PC-9 (cell line): ENCODE measurements at regions not wholly inside any gene's neighbourhood (a gene's known extent, or its start where the extent isn't known, plus 50 kb on each side); places are given as distances from the start of the nearest gene placed in this dataset.

Experiments used
- BruUV-seq: library from RNA; stranded (reverse); fragments of 400-500 nt; replicated peaks from 2 replicates; lab custom pipeline; 2021; lab: Mats Ljungman, UMichigan
- CTCF ChIA-PET: fragments of 300-600 bp; sonication (Branson Sonifier 250); formaldehyde crosslinking; loops from one replicate; lab custom pipeline; 2022; ENCODE audit warnings: antibody characterized with exemption; lab: Charles Lee
- POLR2A ChIA-PET: fragments of 300-600 bp; sonication (Branson Sonifier 250); formaldehyde crosslinking; loops from one replicate; lab custom pipeline; 2022; ENCODE audit warnings: antibody characterized with exemption; ENCODE audit not compliant: unreplicated experiment; lab: Charles Lee
- DNase-seq, 2 experiments: peaks; one replicate each; pipeline versions ENCODE4 v3.0.0 to v3.0.0-alpha.2; 2015 to 2022; ENCODE audit warnings: mixed read lengths in 1 of 2
- H2AFZ ChIP-seq: fragments of 200-600 bp; sonication (generic); 2 replicates; pipeline ENCODE4 v1.8.1; 2017; ENCODE audit warnings: antibody characterized with exemption
- H3F3A ChIP-seq: fragments of 200-600 bp; sonication (generic); 2 replicates; pipeline ENCODE4 v1.8.1; 2017; ENCODE audit warnings: antibody characterized with exemption, mild to moderate bottlenecking, low read depth; ENCODE audit not compliant: insufficient read depth
- H3K27ac ChIP-seq: fragments of 200-600 bp; sonication (generic); 2 replicates; pipeline ENCODE4 v1.6.1; 2016; ENCODE audit warnings: mixed run types
- H3K27me3 ChIP-seq: fragments of 200-600 bp; sonication (generic); 2 replicates; pipeline ENCODE4 v1.6.1; 2016; ENCODE audit warnings: low read depth, mixed run types; ENCODE audit not compliant: insufficient read depth
- H3K36me3 ChIP-seq: fragments of 200-600 bp; sonication (generic); 2 replicates; pipeline ENCODE4 v1.6.1; 2016; ENCODE audit warnings: low read depth, mixed run types
- H3K4me1 ChIP-seq: fragments of 200-600 bp; sonication (generic); replicated peaks from 2 replicates; pipeline ENCODE4 v1.6.1; 2016; ENCODE audit warnings: mixed run types; ENCODE audit not compliant: insufficient read depth
- H3K4me2 ChIP-seq: fragments of 200-600 bp; sonication (generic); 2 replicates; pipeline ENCODE4 v1.6.1; 2017; ENCODE audit warnings: mixed run types
- H3K4me3 ChIP-seq: fragments of 200-600 bp; sonication (generic); 2 replicates; pipeline ENCODE4 v1.6.1; 2016; ENCODE audit warnings: mixed run types
- H3K79me2 ChIP-seq: fragments of 200-600 bp; sonication (generic); 2 replicates; pipeline ENCODE4 v1.6.1; 2017; ENCODE audit warnings: low read depth, mixed run types
- H3K9me2 ChIP-seq: fragments of 200-600 bp; sonication (generic); 2 replicates; pipeline ENCODE4 v1.8.1; 2017; ENCODE audit warnings: mild to moderate bottlenecking; ENCODE audit not compliant: insufficient read depth
- H3K9me3 ChIP-seq: fragments of 200-600 bp; sonication (generic); 2 replicates; pipeline ENCODE4 v1.8.1; 2016; ENCODE audit warnings: low read depth; ENCODE audit not compliant: insufficient read depth
- H4K20me1 ChIP-seq: fragments of 200-600 bp; sonication (generic); 2 replicates; pipeline ENCODE4 v1.8.1; 2017; ENCODE audit not compliant: insufficient read depth
- EZH2 ChIP-seq: fragments of 200-600 bp; sonication (generic); IDR thresholded peaks from 2 replicates; pipeline ENCODE4 v1.8.0; 2017; ENCODE audit warnings: antibody characterized with exemption, low read depth
- intact Hi-C: fragments of 100-400 bp; cut with micrococcal nuclease; formaldehyde crosslinking; loops from one replicate; pipeline ENCODE4 v1.10.0; 2022; ENCODE audit not compliant: unreplicated experiment
- TF ChIP-seq, protein P1 (sequence below): fragments of 200-600 bp; sonication (generic); conservative IDR thresholded peaks from 2 replicates; pipeline ENCODE4 v1.6.1; 2017; ENCODE audit warnings: mixed run types, antibody characterized with exemption, mild to moderate bottlenecking, moderate library complexity

DNA sequence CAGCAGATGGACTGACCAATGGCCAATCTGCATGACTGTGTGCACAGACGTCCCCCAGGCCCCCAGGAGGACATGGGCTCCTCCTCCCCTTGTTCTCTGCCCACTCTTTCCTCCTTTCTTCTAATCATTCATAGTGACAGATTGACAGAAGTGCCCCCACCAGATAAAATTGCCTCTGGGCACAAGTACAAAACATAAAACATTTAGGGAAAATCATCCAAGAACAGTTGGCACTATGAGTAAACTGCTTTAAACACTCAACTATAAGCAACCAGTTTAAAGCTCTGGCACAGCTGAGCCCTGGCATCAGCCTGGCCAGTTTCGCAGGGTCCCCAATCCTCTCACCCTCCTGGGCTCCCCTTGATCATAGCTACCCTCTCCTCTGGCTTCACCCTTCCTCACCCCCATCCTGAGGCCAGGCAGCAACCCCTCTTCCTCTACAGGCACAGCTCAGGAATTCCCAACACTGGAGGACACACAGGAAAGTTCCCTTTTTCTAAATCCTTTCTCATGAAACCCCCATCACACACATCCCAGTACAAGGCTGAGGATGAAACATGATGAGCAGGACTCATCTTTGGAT is 232.9 kb downstream of the BUD13 start:
- ChIA-PET CTCF (no interaction called here), POLR2A (no interaction called here)
- no peaks in the 10 kb centered on the region for H3K9me2 ChIP-seq
- intact Hi-C loops: no loop called here
- no peak overlapping the region for H3K4me3 ChIP-seq
- H3K36me3 ChIP-seq: no peaks in the 10 kb centered on the region
- DNase-seq: no peak
- no peaks in the 10 kb centered on the region for H3F3A ChIP-seq
- H2AFZ ChIP-seq: no peak overlapping the region
- H3K79me2 ChIP-seq: no peaks in the 10 kb centered on the region
- no peak overlapping the region for H3K27ac ChIP-seq
- no TSS peak for BruUV-seq
- no peak overlapping the region for H3K4me2 ChIP-seq
- no peaks in the 10 kb centered on the region for H4K20me1 ChIP-seq
- no peaks in the 10 kb centered on the region for H3K9me3 ChIP-seq
- peaks cover 78% of the 10 kb centered on the region for H3K27me3 ChIP-seq
- H3K4me1 ChIP-seq: no peaks in the 10 kb centered on the region
- TF ChIP-seq, protein P1, sequence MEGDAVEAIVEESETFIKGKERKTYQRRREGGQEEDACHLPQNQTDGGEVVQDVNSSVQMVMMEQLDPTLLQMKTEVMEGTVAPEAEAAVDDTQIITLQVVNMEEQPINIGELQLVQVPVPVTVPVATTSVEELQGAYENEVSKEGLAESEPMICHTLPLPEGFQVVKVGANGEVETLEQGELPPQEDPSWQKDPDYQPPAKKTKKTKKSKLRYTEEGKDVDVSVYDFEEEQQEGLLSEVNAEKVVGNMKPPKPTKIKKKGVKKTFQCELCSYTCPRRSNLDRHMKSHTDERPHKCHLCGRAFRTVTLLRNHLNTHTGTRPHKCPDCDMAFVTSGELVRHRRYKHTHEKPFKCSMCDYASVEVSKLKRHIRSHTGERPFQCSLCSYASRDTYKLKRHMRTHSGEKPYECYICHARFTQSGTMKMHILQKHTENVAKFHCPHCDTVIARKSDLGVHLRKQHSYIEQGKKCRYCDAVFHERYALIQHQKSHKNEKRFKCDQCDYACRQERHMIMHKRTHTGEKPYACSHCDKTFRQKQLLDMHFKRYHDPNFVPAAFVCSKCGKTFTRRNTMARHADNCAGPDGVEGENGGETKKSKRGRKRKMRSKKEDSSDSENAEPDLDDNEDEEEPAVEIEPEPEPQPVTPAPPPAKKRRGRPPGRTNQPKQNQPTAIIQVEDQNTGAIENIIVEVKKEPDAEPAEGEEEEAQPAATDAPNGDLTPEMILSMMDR: no peak
- no peak for TF ChIP-seq EZH2

DNA sequence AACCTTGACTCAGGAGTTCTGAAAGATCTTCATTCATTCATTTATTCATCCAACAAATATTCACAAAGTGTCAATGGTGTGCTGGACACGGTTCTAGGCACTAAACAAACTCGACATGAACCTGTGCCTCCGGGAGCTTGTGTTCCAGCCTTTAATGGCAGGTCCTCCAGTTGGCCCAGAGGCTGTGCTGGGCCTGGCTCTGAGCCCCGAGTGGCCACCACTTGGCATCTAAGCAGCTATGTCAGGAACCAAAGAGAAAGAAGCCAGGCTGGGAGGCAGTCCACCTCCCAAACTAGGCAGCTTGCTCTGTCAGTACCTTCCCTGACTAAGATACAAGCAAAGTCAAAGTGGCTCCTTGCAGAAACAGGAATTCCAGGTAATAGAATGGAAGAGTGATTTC is 233.6 kb downstream of the BUD13 start:
- POLR2A ChIA-PET: no interaction called here
- no peaks in the 10 kb centered on the region for H4K20me1 ChIP-seq
- no peaks in the 10 kb centered on the region for H3F3A ChIP-seq
- BruUV-seq: no TSS peak
- no peak overlapping the region for H3K27ac ChIP-seq
- no peaks in the 10 kb centered on the region for H3K4me1 ChIP-seq
- peaks cover 78% of the 10 kb centered on the region for H3K27me3 ChIP-seq
- H3K9me2 ChIP-seq: no peaks in the 10 kb centered on the region
- intact Hi-C loops: no loop called here
- H2AFZ ChIP-seq: no peak overlapping the region
- H3K36me3 ChIP-seq: no peaks in the 10 kb centered on the region
- CTCF ChIA-PET: no interaction called here
- TF ChIP-seq, protein P1: no peak
- no peak for TF ChIP-seq EZH2
- no peak for DNase-seq
- H3K4me3 ChIP-seq: no peak overlapping the region
- no peak overlapping the region for H3K4me2 ChIP-seq
- no peaks in the 10 kb centered on the region for H3K79me2 ChIP-seq
- H3K9me3 ChIP-seq: no peaks in the 10 kb centered on the region

GRCh38 chr11:116538677-116539076 is 234.1 kb downstream of the BUD13 start:
- Histone ChIP-seq H3K79me2 (no peaks in the 10 kb centered on the region), H3K4me2 (no peak overlapping the region), H4K20me1 (no peaks in the 10 kb centered on the region), H3K9me3 (no peaks in the 10 kb centered on the region), H3K36me3 (no peaks in the 10 kb centered on the region), H3K9me2 (no peaks in the 10 kb centered on the region), H3K4me1 (no peaks in the 10 kb centered on the region), H3K4me3 (no peak overlapping the region), H3F3A (no peaks in the 10 kb centered on the region), H3K27me3 (peaks cover 78% of the 10 kb centered on the region), H3K27ac (no peak overlapping the region), H2AFZ (no peak overlapping the region)
- BruUV-seq: no TSS peak
- intact Hi-C loops: no loop called here
- DNase-seq: no peak
- CTCF ChIA-PET: interaction anchor here (0.6 kb wide), 1 partner anchor 24 kb away, joined by 3 read pairs; no protein-coding TSS in a partner anchor
- TF ChIP-seq, protein P1: no peak
- no peak for TF ChIP-seq EZH2
- POLR2A ChIA-PET: no interaction called here
